Endometrial microvascular endothelial cells (primary cell): ENCODE measurements at regions not wholly inside any gene's neighbourhood (a gene's known extent, or its start where the extent isn't known, plus 50 kb on each side); places are given as distances from the start of the nearest gene placed in this dataset.

Experiments used
- in situ Hi-C: cut with HindIII; loops from 2 replicates; pipeline ENCODE4 v1.10.0; 2017; ENCODE audit warnings: low sequenced_read_pairs, low pct_unique_long_range_greater_than_20kb; ENCODE audit errors: inconsistent ontology term

DNA sequence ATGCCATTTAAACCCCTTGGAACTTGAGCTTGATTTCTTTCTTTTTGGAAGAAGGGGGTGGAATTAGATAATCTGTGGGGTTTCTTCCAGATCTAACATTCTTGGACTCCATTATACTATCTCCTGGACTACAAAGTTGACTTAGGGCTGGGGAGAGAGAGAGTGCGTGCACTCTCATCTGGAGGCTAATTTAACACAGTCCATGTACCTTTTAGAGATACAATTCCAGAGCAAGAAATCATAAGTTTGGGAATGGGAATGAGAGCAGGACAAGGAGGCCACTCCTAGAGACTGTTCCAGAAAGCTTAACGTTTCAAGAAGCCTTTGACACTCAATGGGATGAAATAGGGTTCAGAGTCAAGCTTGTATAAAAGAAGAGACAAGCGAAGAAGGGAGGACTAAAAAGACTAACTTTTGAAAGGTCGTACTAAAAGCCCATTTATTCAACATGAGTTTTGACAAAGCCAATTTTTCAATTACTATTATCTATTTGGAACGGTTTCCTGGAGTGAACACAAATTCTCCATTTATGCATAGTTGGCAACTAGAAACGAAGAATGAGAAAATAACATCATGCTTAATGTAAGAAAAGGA, 83.4 kb downstream of the ACTL7B start:
- in situ Hi-C loops, result no loop called here

GRCh38 chr9:108768744-108769143, 87.0 kb downstream of the ACTL7B start:
- in situ Hi-C loops, result no loop called here

DNA sequence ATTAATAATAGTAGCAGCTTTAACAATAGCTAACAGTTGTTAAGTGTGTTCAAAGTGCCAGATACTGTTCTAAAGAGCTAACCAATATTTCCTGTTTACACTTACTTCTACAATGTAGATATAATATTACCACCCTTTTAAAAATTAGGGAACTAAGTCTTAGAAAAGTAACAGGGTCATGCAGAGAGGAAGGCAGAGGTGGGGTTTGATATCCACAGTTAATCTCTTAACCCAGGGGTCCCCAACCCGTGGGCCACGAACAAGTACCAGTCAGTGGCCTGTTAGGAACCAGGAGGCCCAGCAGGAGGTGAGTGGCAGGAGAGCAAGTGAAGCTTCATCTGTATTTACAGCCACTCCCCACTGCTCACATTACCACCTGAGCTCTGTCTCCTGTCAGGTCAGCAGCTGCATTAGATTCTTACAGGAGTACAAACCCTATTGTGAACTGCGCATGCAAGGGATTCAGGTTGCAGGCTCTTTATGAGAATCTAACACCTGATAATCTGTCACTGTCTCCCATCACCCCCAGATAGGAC, 89.1 kb downstream of the ACTL7B start:
- in situ Hi-C loops, result no loop called here

DNA sequence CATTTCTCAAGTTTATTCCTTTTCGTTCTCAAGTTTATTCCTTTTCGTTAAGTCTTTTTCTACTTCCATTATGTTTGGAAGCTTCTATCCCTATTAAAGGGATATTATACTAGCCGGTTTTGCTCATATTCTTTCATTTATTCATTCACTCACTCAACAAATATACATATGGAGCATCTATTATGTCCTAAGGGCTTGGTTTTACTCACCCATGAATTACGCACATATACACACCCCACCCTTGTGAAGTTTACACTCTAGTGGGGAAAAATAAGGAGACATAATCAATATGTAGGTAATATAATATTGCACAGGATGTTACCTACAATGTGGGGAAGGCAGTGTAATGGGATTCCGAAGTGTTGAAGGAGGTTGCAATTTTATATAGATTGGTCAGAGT, 90.5 kb downstream of the ACTL7B start:
- in situ Hi-C loops, result no loop called here

GRCh38 chr9:108762348-108763055, 93.3 kb downstream of the ACTL7B start:
- in situ Hi-C loops, result no loop called here

DNA sequence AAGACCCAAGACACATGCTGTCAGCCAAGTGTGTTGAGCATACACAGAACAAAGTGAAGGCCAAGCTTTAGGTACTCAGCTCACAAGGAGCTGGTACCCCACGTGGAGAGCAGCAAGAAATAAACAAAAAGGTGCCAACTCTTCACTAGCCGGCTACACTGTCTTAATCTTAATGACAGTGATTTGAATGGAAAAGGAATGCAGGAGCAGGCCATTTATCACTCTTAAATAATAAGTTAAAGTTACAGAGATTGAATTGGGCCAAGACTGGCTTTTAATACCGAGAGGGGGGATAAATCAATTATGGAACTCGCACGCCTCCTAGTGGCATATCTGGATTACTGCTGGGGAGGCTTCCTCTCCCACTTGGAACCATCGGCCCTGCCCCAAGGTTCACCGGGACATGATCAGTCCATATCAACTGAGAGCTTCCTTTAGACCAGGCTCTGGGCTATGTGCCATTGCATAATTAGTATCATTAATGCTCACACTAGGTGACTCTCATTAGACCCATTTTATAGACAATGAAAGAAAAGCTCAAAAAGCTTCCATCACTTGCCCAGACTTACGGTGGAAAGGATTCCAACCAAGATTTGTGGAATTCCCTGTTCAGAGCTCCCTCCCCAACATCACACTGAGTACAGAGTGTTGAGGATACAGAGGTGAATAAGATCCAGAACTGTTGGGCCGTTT, 94.0 kb downstream of the ACTL7B start:
- in situ Hi-C loops, result no loop called here

DNA sequence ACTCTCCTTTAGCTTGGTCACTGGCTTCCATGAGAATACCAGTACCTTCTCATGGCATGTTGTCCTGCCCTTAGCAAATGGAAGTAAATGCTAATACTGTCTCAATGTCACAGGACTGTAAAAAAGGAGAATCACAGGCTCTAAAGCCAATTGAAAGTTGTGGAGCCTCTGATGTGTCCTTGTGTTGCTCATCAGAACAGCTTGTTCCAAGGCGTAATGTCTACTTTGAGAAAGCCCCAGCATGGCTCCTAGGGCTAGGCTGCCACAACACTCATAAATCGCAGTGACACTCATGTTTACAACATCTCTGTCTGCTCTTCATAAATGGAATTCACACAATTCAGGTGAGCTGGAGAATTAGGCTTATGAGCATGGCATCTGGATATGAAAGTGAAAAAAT, 94.9 kb downstream of the ACTL7B start:
- in situ Hi-C loops, result no loop called here

- in situ Hi-C loops, result no loop called here
Measured at GRCh38 chr9:108759835-108760234, 96.0 kb downstream of the ACTL7B start.

DNA sequence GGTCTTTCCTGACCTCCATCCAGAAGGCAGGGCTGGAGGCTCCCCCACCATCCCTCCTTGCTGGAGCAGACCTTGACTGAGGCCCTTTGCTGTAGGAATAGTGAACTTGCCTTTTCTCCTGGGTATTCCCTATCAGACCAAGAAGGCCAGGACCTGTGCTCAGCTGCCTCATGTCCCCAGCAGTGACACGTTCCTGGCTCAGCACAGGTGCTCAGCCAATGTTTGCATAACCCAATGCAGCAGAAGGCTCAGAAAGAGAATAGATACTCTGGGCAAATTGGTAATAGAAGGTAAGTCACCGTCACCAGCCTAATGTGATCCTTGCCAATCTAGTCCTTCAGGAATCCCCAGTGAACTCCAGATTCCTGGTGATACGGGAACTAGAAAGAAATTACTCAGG, 96.4 kb downstream of the ACTL7B start:
- in situ Hi-C loops, result no loop called here

DNA sequence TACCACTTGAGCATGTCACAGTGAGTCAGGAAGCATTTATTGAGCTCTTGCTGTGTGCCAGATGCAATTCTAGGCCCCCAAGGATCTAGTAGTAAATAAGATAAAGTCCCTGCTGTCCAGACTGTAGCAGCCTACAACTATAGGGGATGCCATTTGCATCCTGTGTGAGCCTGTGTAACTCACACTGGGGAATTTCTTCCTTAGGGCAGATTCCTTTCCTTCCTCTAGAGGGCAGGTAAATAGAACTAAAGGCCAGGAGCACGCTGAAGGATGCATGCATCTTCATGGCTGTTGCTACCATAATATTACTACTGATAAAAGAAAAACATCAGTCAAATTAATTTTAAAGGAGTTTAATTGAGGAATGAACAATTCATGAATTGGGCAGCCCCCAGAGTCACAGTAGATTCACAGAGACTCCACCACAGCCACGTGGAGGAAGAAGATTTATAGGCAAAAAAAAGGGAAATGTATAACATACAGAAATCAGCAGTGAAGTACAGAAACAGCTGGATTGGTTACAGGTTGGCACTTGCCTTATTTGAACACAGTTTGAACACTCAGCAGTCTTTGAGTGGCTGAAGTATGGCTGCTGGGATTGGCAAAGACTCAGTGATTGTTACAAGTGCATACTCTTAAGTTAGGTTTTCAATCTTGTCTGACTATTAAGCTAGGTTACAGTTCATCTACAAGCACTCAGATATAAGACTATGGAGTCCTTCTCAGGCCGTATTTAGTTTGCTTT, 98.9 kb downstream of the ACTL7B start:
- in situ Hi-C loops, result no loop called here

DNA sequence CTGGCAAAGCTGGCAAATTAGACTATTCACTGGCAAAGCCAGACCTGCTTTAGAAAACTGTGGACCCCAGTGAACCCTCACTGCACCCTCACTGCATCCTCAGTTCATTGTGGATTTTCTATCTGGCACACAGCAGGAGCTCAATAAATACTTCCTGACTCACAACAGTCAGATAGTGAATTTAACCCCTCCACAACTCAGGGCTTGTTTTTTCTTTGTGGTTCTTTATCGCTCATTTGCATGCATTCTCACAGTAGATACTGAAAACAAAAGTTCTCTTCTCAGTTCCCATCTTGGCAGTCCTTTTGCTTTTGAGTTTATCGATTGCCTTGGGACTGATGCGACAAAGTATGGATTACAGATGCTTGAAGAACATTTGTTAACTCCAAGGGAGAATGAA, 99.8 kb downstream of the ACTL7B start:
- in situ Hi-C loops, result no loop called here

GRCh38 chr9:108751369-108751768, 104.4 kb downstream of the ACTL7B start:
- in situ Hi-C loops, result no loop called here

DNA sequence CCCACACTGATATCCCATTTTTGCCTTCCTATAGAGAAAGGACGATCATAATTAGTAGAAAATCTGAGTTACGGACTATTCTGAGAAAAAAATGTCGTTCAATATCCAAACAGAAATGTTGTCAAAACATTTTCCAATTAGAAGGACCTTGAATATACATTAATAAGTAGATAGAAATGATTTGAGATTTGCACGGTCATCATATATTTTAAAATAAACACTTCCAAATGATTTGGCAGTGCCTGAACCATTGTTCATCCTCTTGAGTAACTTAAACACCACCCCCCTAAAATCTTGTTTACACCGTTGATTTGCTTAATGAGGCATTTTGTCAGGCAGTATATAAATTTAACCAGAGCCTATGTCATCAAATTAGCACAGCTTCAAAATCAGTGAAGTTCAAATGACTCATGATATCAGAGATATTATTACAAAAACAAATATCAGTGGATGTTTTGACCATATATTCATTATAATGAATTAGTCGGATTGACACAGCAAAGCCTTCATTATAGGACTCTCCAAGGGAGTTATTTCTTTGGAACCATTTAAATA, 105.0 kb downstream of the ACTL7B start:
- in situ Hi-C loops, result no loop called here

DNA sequence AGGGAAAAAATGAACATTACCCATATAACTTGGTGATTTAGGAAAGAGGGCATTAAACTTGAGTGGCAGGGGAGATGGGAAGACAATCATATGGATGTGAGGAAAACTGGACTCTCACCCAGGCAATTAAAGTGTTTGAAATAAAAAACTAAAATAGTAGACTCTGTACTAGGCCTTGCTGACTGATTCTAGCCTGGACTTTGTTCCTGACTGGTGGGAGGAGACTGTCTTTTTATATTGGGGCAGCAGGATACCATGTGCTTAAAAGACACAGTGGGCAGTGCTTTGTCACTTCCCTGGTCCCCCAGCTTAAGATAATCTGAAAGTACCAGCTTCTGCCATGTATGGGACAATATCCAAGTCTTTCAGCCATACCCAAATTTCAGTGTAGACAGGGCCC, 107.0 kb downstream of the ACTL7B start:
- in situ Hi-C loops, result no loop called here

GRCh38 chr9:108746864-108747263, 108.9 kb downstream of the ACTL7B start:
- in situ Hi-C loops, result no loop called here

GRCh38 chr9:108746001-108746400, 109.8 kb downstream of the ACTL7B start:
- in situ Hi-C loops, result no loop called here

- in situ Hi-C loops, result no loop called here
Measured at GRCh38 chr9:108744641-108745040, 111.1 kb downstream of the ACTL7B start.

- in situ Hi-C loops, result no loop called here
Measured at GRCh38 chr9:108743901-108744371, 111.8 kb downstream of the ACTL7B start.

DNA sequence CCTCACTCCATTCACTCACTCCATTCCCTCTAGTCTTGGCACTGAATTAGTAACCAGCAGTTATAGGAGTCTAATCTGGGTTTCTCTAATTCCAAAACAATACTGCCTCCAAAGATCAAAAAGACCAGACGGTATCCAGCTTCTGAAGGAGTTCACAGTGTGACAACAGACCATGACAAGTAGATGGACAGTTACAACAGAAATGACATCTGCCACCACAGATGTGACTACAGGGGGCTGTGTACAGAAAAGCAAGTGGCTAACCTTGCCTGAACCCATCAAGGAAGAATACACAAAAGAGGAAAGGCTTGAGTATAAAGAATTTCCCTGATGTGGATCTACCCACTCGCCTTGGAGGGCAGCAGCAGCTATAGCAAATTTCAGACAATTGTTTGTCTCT, 112.4 kb downstream of the ACTL7B start:
- in situ Hi-C loops, result no loop called here
